ENCODE measurements at regions not wholly inside any gene's neighbourhood (a gene's known extent, or its start where the extent isn't known, plus 50 kb on each side); places are given as distances from the start of the nearest gene placed in this dataset.

DNA sequence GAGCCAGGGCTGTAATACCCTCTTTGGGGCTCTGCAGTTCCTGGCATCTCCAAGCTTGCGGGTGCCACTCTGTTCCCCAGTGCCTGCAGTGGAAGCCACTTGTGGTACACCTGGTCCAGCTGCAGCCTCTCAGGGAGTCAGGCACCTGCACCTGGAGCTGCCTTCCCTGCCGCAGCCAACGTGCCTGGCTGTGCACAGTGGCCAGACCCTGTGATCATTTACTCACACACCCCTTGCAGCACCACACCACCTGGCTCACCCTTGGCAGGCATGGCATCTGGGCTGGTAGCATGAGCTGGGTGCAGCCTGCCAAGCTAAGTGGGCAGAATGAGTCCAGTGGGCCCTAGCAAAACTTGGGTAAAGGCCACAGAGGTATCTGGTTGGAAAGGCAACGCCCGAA is 51.1 kb upstream of the NTPCR start:
- Histone ChIP-seq H3K36me3 (ENCODE audit: insufficient read depth, low read length) (no peaks in the 10 kb centered on the region), H2AFZ (ENCODE audit: low read depth, low read length) (no peak overlapping the region), H4K20me1 (ENCODE audit: insufficient read depth, low read length) (no peaks in the 10 kb centered on the region), H3K27ac (ENCODE audit: low read length) (no peak overlapping the region), H3K79me2 (ENCODE audit: insufficient read depth, low read length) (no peaks in the 10 kb centered on the region), H3K9me3 (ENCODE audit: insufficient read depth, low read length, severe bottlenecking) (no peaks in the 10 kb centered on the region), H3K4me1 (ENCODE audit: insufficient read depth, low read length) (peaks cover 15% of the 10 kb centered on the region), H3K4me3 (ENCODE audit: low read depth in 1 of 2, low read length in 2 of 2) (no peak overlapping the region), H3K4me2 (ENCODE audit: insufficient read depth, low read length) (no peak overlapping the region), H3K27me3 (ENCODE audit: insufficient read depth, low read length, poor library complexity) (no peaks in the 10 kb centered on the region), H3K9ac (ENCODE audit: low read depth, low read length) (no peak overlapping the region)
- no peak for DNase-seq
- no peak for TF ChIP-seq EZH2 (IDR thresholded peaks at IDR 0.05; ENCODE audit: borderline replicate concordance, low read depth, low read length, severe bottlenecking)
- TF ChIP-seq, protein P1, sequence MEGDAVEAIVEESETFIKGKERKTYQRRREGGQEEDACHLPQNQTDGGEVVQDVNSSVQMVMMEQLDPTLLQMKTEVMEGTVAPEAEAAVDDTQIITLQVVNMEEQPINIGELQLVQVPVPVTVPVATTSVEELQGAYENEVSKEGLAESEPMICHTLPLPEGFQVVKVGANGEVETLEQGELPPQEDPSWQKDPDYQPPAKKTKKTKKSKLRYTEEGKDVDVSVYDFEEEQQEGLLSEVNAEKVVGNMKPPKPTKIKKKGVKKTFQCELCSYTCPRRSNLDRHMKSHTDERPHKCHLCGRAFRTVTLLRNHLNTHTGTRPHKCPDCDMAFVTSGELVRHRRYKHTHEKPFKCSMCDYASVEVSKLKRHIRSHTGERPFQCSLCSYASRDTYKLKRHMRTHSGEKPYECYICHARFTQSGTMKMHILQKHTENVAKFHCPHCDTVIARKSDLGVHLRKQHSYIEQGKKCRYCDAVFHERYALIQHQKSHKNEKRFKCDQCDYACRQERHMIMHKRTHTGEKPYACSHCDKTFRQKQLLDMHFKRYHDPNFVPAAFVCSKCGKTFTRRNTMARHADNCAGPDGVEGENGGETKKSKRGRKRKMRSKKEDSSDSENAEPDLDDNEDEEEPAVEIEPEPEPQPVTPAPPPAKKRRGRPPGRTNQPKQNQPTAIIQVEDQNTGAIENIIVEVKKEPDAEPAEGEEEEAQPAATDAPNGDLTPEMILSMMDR (IDR thresholded peaks at IDR 0.05; ENCODE audit: borderline replicate concordance, extremely low read depth, low read length, poor library complexity, severe bottlenecking), result no peak
- ATAC-seq (ENCODE audit: insufficient read depth, low read depth), result no peak

DNA sequence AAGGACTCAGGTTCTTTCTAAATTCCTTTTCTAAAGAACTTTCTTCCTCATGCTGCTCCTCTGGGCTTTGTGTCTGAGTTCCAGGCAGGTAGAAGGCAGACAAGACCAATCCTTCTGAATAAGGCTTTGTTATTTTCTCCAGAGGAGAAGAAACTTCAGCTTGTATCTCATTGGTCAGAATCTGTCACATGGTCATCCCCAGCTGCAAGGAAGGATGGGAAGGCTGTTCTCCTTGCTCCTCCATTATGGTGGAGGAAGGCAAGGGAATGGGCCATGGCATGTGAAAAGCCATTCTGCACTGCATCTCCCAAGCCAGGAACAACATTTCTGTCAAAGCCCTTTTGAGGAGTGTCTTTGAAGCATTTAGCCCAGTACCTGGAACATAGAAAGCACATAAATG is 50.6 kb upstream of the NTPCR start:
- H3K4me2 ChIP-seq (ENCODE audit: insufficient read depth, low read length), result no peak overlapping the region
- no peak overlapping the region for H3K4me3 ChIP-seq (ENCODE audit: low read depth in 1 of 2, low read length in 2 of 2)
- H3K9ac ChIP-seq (ENCODE audit: low read depth, low read length), result no peak overlapping the region
- no peaks in the 10 kb centered on the region for H3K9me3 ChIP-seq (ENCODE audit: insufficient read depth, low read length, severe bottlenecking)
- TF ChIP-seq, protein P1 (IDR thresholded peaks at IDR 0.05; ENCODE audit: borderline replicate concordance, extremely low read depth, low read length, poor library complexity, severe bottlenecking), result no peak
- TF ChIP-seq EZH2 (IDR thresholded peaks at IDR 0.05; ENCODE audit: borderline replicate concordance, low read depth, low read length, severe bottlenecking), result no peak
- no peak overlapping the region for H3K27ac ChIP-seq (ENCODE audit: low read length)
- no peaks in the 10 kb centered on the region for H4K20me1 ChIP-seq (ENCODE audit: insufficient read depth, low read length)
- no peaks in the 10 kb centered on the region for H3K36me3 ChIP-seq (ENCODE audit: insufficient read depth, low read length)
- H3K27me3 ChIP-seq (ENCODE audit: insufficient read depth, low read length, poor library complexity), result no peaks in the 10 kb centered on the region
- ATAC-seq (ENCODE audit: insufficient read depth, low read depth), result no peak
- no peaks in the 10 kb centered on the region for H3K79me2 ChIP-seq (ENCODE audit: insufficient read depth, low read length)
- H3K4me1 ChIP-seq (ENCODE audit: insufficient read depth, low read length), result peaks cover 20% of the 10 kb centered on the region
- no peak for DNase-seq
- H2AFZ ChIP-seq (ENCODE audit: low read depth, low read length), result no peak overlapping the region

All from DND-41 (cell line).